Osteocyte (in vitro differentiated cells): ENCODE measurements at regions not wholly inside any gene's neighbourhood (a gene's known extent, or its start where the extent isn't known, plus 50 kb on each side); places are given as distances from the start of the nearest gene placed in this dataset.

Source experiments
- DNase-seq: peaks from one replicate; pipeline ENCODE4 v3.0.0; 2021; ENCODE audit warnings: mixed read lengths; ENCODE audit not compliant: unreplicated experiment; ENCODE audit errors: extremely low spot score
- H3K27ac Mint-ChIP-seq: one replicate; pipeline ENCODE4 v1.8.0; 2021; ENCODE audit warnings: mild to moderate bottlenecking, mixed read lengths; ENCODE audit not compliant: unreplicated experiment
- H3K27me3 Mint-ChIP-seq: one replicate; pipeline ENCODE4 v1.8.0; 2021; ENCODE audit warnings: mixed read lengths; ENCODE audit not compliant: unreplicated experiment
- H3K36me3 Mint-ChIP-seq: one replicate; pipeline ENCODE4 v1.8.0; 2021; ENCODE audit warnings: mixed read lengths; ENCODE audit not compliant: unreplicated experiment
- H3K4me1 Mint-ChIP-seq: one replicate; pipeline ENCODE4 v1.8.0; 2021; ENCODE audit warnings: mixed read lengths; ENCODE audit not compliant: unreplicated experiment
- H3K4me3 Mint-ChIP-seq: one replicate; pipeline ENCODE4 v1.8.0; 2021; ENCODE audit warnings: mild to moderate bottlenecking, moderate library complexity, mixed read lengths; ENCODE audit not compliant: unreplicated experiment
- H3K9me3 Mint-ChIP-seq: one replicate; pipeline ENCODE4 v1.8.0; 2021; ENCODE audit warnings: mixed read lengths; ENCODE audit not compliant: unreplicated experiment
- TF ChIP-seq, protein P1 (sequence below): fragments of 200-600 bp; sonication (generic); IDR thresholded peaks from 2 replicates; pipeline ENCODE4 v1.5.0; 2021; ENCODE audit warnings: antibody characterized with exemption, mild to moderate bottlenecking, moderate library complexity

DNA sequence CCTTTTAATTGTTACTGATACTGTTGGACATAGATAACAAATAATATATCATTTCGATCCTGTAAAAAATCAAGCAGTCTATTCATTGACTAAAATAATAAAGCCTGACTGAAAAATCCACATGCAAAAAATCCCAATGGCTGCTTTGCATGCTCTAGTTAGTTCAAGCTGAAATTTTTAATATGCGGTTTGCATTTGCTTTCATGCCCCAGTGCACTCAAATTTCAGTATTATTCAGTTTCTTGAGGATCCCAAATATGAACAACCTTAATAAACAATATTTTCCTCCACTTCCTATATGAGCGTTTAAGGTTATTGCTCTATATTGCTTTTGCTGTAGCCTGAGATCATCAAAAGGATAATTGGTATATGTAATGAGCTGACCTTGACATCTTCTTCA, 75.1 kb upstream of the DPH5 start:
- no peak for DNase-seq
- no peaks in the 10 kb centered on the region for H3K9me3 Mint-ChIP-seq

GRCh38 chr1:101098907-101099306, 73.3 kb upstream of the DPH5 start:
- TF ChIP-seq, protein P1, sequence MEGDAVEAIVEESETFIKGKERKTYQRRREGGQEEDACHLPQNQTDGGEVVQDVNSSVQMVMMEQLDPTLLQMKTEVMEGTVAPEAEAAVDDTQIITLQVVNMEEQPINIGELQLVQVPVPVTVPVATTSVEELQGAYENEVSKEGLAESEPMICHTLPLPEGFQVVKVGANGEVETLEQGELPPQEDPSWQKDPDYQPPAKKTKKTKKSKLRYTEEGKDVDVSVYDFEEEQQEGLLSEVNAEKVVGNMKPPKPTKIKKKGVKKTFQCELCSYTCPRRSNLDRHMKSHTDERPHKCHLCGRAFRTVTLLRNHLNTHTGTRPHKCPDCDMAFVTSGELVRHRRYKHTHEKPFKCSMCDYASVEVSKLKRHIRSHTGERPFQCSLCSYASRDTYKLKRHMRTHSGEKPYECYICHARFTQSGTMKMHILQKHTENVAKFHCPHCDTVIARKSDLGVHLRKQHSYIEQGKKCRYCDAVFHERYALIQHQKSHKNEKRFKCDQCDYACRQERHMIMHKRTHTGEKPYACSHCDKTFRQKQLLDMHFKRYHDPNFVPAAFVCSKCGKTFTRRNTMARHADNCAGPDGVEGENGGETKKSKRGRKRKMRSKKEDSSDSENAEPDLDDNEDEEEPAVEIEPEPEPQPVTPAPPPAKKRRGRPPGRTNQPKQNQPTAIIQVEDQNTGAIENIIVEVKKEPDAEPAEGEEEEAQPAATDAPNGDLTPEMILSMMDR, result no peak

More for the DNA sequence above, 75.1 kb upstream of the DPH5 start:
- H3K4me3 Mint-ChIP-seq, result no peak overlapping the region
- H3K4me1 Mint-ChIP-seq, result no peaks in the 10 kb centered on the region
- peaks cover 16% of the 10 kb centered on the region for H3K27me3 Mint-ChIP-seq
- H3K27ac Mint-ChIP-seq, result no peak overlapping the region
- TF ChIP-seq, protein P1, result no peak
- no peaks in the 10 kb centered on the region for H3K36me3 Mint-ChIP-seq

GRCh38 chr1:101098327-101098726, 72.7 kb upstream of the DPH5 start:
- no peak for DNase-seq
- TF ChIP-seq, protein P1, result no peak
- peaks cover 17% of the 10 kb centered on the region for H3K27me3 Mint-ChIP-seq
- no peak overlapping the region for H3K4me3 Mint-ChIP-seq
- H3K27ac Mint-ChIP-seq, result no peak overlapping the region
- H3K9me3 Mint-ChIP-seq, result no peaks in the 10 kb centered on the region
- H3K36me3 Mint-ChIP-seq, result no peaks in the 10 kb centered on the region
- H3K4me1 Mint-ChIP-seq, result no peaks in the 10 kb centered on the region

More at GRCh38 chr1:101098907-101099306, 73.3 kb upstream of the DPH5 start:
- H3K27ac Mint-ChIP-seq, result no peak overlapping the region
- DNase-seq, result no peak
- no peaks in the 10 kb centered on the region for H3K4me1 Mint-ChIP-seq
- H3K4me3 Mint-ChIP-seq, result no peak overlapping the region
- no peaks in the 10 kb centered on the region for H3K36me3 Mint-ChIP-seq
- peaks cover 17% of the 10 kb centered on the region for H3K27me3 Mint-ChIP-seq
- no peaks in the 10 kb centered on the region for H3K9me3 Mint-ChIP-seq

GRCh38 chr1:101089613-101090338, 64.2 kb upstream of the DPH5 start:
- no peak for DNase-seq
- Mint-ChIP-seq H3K27ac (no peak overlapping the region), H3K4me1 (no peaks in the 10 kb centered on the region), H3K9me3 (peaks cover 11% of the 10 kb centered on the region), H3K27me3 (no peaks in the 10 kb centered on the region), H3K36me3 (no peaks in the 10 kb centered on the region), H3K4me3 (no peak overlapping the region)
- TF ChIP-seq, protein P1, result no peak

DNA sequence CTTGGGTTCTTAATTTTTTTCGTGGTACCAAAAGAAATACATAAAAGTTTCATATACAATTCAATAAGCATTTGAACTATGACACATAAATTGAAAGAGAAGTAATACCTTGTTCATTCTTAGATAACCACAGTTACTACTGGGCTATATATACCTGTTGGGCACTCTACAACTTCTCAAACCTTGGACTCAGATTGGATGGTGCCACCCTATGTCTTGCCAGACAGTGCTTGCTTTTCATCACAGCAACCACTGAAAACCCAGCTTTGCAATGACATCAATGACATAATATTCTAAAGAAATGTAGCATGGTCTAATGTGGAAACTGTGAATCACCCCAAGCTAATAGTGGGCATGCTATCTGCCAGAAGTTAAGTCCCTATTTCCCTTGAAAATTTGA, 62.8 kb upstream of the DPH5 start:
- TF ChIP-seq, protein P1, result no peak

More for the DNA sequence above, 62.8 kb upstream of the DPH5 start:
- Mint-ChIP-seq H3K27me3 (no peaks in the 10 kb centered on the region), H3K27ac (no peak overlapping the region), H3K4me1 (no peaks in the 10 kb centered on the region), H3K9me3 (peaks cover 11% of the 10 kb centered on the region), H3K36me3 (no peaks in the 10 kb centered on the region), H3K4me3 (no peak overlapping the region)
- no peak for DNase-seq
